HG02623 (cell line): ENCODE measurements at regions not wholly inside any gene's neighbourhood (a gene's known extent, or its start where the extent isn't known, plus 50 kb on each side); places are given as distances from the start of the nearest gene placed in this dataset.

Experiments
- ATAC-seq: cut with Tn5 transposase; IDR thresholded peaks from one replicate; pipeline ENCODE4 v1.9.1; 2021; ENCODE audit warnings: moderate library complexity; ENCODE audit not compliant: unreplicated experiment

- ATAC-seq = no peak
Measured at GRCh38 chr6:111984516-111985201, 69.2 kb upstream of the CCN6 start.

GRCh38 chr6:111985202-111985731 lies 68.6 kb upstream of the CCN6 start:
- no peak for ATAC-seq

GRCh38 chr6:111986651-111987050 lies 67.3 kb upstream of the CCN6 start:
- ATAC-seq = no peak

- no peak for ATAC-seq
Measured at GRCh38 chr6:111987295-111987694, 66.6 kb upstream of the CCN6 start.

- ATAC-seq = no peak
Measured at GRCh38 chr6:111988926-111989325, 65.0 kb upstream of the CCN6 start.

- peak; percentile 48 for ATAC-seq
Measured at GRCh38 chr6:111989743-111990142, 64.2 kb upstream of the CCN6 start.

GRCh38 chr6:111990214-111990613 lies 63.7 kb upstream of the CCN6 start:
- peak; percentile 38 for ATAC-seq

GRCh38 chr6:111992851-111993250 lies 61.1 kb upstream of the CCN6 start:
- ATAC-seq = no peak

- no peak for ATAC-seq
Measured at GRCh38 chr6:111993342-111993741, 60.6 kb upstream of the CCN6 start.

GRCh38 chr6:111994791-111995190 lies 59.1 kb upstream of the CCN6 start:
- ATAC-seq = no peak

- no peak for ATAC-seq
Measured at GRCh38 chr6:111995404-111995803, 58.5 kb upstream of the CCN6 start.

GRCh38 chr6:111996144-111996865 lies 57.6 kb upstream of the CCN6 start:
- ATAC-seq = no peak

- ATAC-seq = peak; percentile 66
Measured at GRCh38 chr6:111997078-111997852, 56.6 kb upstream of the CCN6 start.

- no peak for ATAC-seq
Measured at GRCh38 chr6:111997853-111998208, 56.1 kb upstream of the CCN6 start.

GRCh38 chr6:112002307-112002706 lies 51.6 kb upstream of the CCN6 start:
- ATAC-seq = no peak
